ENCODE measurements at regions not wholly inside any gene's neighbourhood (a gene's known extent, or its start where the extent isn't known, plus 50 kb on each side); places are given as distances from the start of the nearest gene placed in this dataset.

GRCh38 chr4:24059839-24060238 lies 170.0 kb upstream of the PPARGC1A start:
- TF ChIP-seq ZNF23 (CRISPR knock-in tag; IDR thresholded peaks at IDR 0.05) (no peak), HDAC6 (IDR thresholded peaks at IDR 0.05; ENCODE audit: low read depth, low read length) (no peak), CTCF (IDR thresholded peaks at IDR 0.05 in 2 of 3, conservative IDR thresholded peaks at IDR 0.05 in 1 of 3; ENCODE audit: insufficient read depth in 2 of 3, low read depth in 1 of 3, low read length in 3 of 3) (no peak), EZH2 (IDR thresholded peaks at IDR 0.05; ENCODE audit: borderline replicate concordance, low read depth, low read length) (no peak), HOXB6 (CRISPR knock-in tag; IDR thresholded peaks at IDR 0.05; ENCODE audit: borderline replicate concordance) (no peak), EP300 (IDR thresholded peaks at IDR 0.05; ENCODE audit: low read length) (no peak), ZBTB40 (IDR thresholded peaks at IDR 0.05) (no peak), ZBTB40 (CRISPR knock-in tag; IDR thresholded peaks at IDR 0.05) (no peak), ZBTB1 (CRISPR knock-in tag; IDR thresholded peaks at IDR 0.05; ENCODE audit: borderline replicate concordance, low read depth) (no peak), CHD2 (IDR thresholded peaks at IDR 0.05; ENCODE audit: low read depth, low read length) (no peak), ESRRB (CRISPR knock-in tag; IDR thresholded peaks at IDR 0.05; ENCODE audit: borderline replicate concordance) (no peak)
- TF ChIP-seq, protein P1, sequence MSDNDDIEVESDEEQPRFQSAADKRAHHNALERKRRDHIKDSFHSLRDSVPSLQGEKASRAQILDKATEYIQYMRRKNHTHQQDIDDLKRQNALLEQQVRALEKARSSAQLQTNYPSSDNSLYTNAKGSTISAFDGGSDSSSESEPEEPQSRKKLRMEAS (CRISPR knock-in tag; IDR thresholded peaks at IDR 0.05) = no peak
- TF ChIP-seq, protein P2, sequence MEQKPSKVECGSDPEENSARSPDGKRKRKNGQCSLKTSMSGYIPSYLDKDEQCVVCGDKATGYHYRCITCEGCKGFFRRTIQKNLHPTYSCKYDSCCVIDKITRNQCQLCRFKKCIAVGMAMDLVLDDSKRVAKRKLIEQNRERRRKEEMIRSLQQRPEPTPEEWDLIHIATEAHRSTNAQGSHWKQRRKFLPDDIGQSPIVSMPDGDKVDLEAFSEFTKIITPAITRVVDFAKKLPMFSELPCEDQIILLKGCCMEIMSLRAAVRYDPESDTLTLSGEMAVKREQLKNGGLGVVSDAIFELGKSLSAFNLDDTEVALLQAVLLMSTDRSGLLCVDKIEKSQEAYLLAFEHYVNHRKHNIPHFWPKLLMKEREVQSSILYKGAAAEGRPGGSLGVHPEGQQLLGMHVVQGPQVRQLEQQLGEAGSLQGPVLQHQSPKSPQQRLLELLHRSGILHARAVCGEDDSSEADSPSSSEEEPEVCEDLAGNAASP (IDR thresholded peaks at IDR 0.05) = no peak
